ENCODE measurements at regions not wholly inside any gene's neighbourhood (a gene's known extent, or its start where the extent isn't known, plus 50 kb on each side); places are given as distances from the start of the nearest gene placed in this dataset.

- Mint-ChIP-seq H3K27me3 (no peaks in the 10 kb centered on the region), H3K4me1 (no peaks in the 10 kb centered on the region), H3K9me3 (peaks cover 0 to 3% (median 0%) of the 10 kb centered on the region in 8 donors), H3K27ac (no peak overlapping the region), H3K36me3 (no peaks in the 10 kb centered on the region), H3K4me3 (no peak overlapping the region)
- Histone ChIP-seq H3K9me3 (ENCODE audit: control insufficient read depth in 1 of 2, low read length in 2 of 2) (no peaks in the 10 kb centered on the region), H3K36me3 (ENCODE audit: insufficient read depth, low read length) (no peaks in the 10 kb centered on the region), H3K4me3 (ENCODE audit: low read length in 2 of 2) (no peak overlapping the region), H3K27me3 (ENCODE audit: insufficient read depth, low read length) (no peaks in the 10 kb centered on the region), H3K4me1 (ENCODE audit: insufficient read depth, low read length) (no peaks in the 10 kb centered on the region), H3K27ac (ENCODE audit: low read depth, low read length) (no peak overlapping the region)
- DNase-seq = no peak
- ChIA-PET POLR2A (ENCODE audit: partially characterized antibody) (no interaction called here), CTCF (ENCODE audit: partially characterized antibody) (no interaction called here)
- intact Hi-C loops (cut with micrococcal nuclease) = no loop called here
These were observed 439.3 kb downstream of the TMX3 start for GRCh38 chr18:68275616-68276015.

- H3K9me3 Mint-ChIP-seq = peaks cover 0 to 2% (median 0%) of the 10 kb centered on the region in 8 donors
These were observed 444.9 kb downstream of the TMX3 start for GRCh38 chr18:68270017-68270416.

GRCh38 chr18:68267583-68267982 is 447.3 kb downstream of the TMX3 start:
- no peak for DNase-seq
- ChIA-PET CTCF (ENCODE audit: partially characterized antibody) (no interaction called here), POLR2A (ENCODE audit: partially characterized antibody) (no interaction called here)
- no peaks in the 10 kb centered on the region for H3K9me3 ChIP-seq (ENCODE audit: control insufficient read depth in 1 of 2, low read length in 2 of 2)
- no peaks in the 10 kb centered on the region for H3K4me1 ChIP-seq (ENCODE audit: insufficient read depth, low read length)
- Mint-ChIP-seq H3K36me3 (no peaks in the 10 kb centered on the region), H3K27me3 (no peaks in the 10 kb centered on the region), H3K9me3 (peaks cover 0 to 2% (median 0%) of the 10 kb centered on the region in 8 donors), H3K4me3 (no peak overlapping the region), H3K27ac (no peak overlapping the region), H3K4me1 (no peaks in the 10 kb centered on the region)
- H3K27ac ChIP-seq (ENCODE audit: low read depth, low read length) = no peak overlapping the region
- intact Hi-C loops (cut with micrococcal nuclease) = no loop called here
- H3K36me3 ChIP-seq (ENCODE audit: insufficient read depth, low read length) = no peaks in the 10 kb centered on the region
- no peak overlapping the region for H3K4me3 ChIP-seq (ENCODE audit: low read length in 2 of 2)
- no peaks in the 10 kb centered on the region for H3K27me3 ChIP-seq (ENCODE audit: insufficient read depth, low read length)

More at GRCh38 chr18:68270017-68270416, 444.9 kb downstream of the TMX3 start:
- no peaks in the 10 kb centered on the region for H3K27me3 Mint-ChIP-seq
- no peaks in the 10 kb centered on the region for H3K4me1 ChIP-seq (ENCODE audit: insufficient read depth, low read length)
- H3K4me3 ChIP-seq (ENCODE audit: low read length in 2 of 2) = no peak overlapping the region
- no peaks in the 10 kb centered on the region for H3K27me3 ChIP-seq (ENCODE audit: insufficient read depth, low read length)
- ChIA-PET CTCF (ENCODE audit: partially characterized antibody) (no interaction called here), POLR2A (ENCODE audit: partially characterized antibody) (no interaction called here)
- no peaks in the 10 kb centered on the region for H3K36me3 Mint-ChIP-seq
- intact Hi-C loops (cut with micrococcal nuclease) = no loop called here
- H3K27ac Mint-ChIP-seq = peak overlapping the region in 1 of 7 donors; percentile 3
- no peaks in the 10 kb centered on the region for H3K36me3 ChIP-seq (ENCODE audit: insufficient read depth, low read length)
- no peaks in the 10 kb centered on the region for H3K4me1 Mint-ChIP-seq
- no peak overlapping the region for H3K4me3 Mint-ChIP-seq
- no peaks in the 10 kb centered on the region for H3K9me3 ChIP-seq (ENCODE audit: control insufficient read depth in 1 of 2, low read length in 2 of 2)
- no peak for DNase-seq
- H3K27ac ChIP-seq (ENCODE audit: low read depth, low read length) = no peak overlapping the region

GRCh38 chr18:68263481-68263880 is 451.4 kb downstream of the TMX3 start:
- Mint-ChIP-seq H3K4me3 (no peak overlapping the region), H3K36me3 (no peaks in the 10 kb centered on the region), H3K27ac (no peak overlapping the region), H3K4me1 (no peaks in the 10 kb centered on the region), H3K27me3 (no peaks in the 10 kb centered on the region), H3K9me3 (peaks cover 0 to 2% (median 0%) of the 10 kb centered on the region in 8 donors)
- ChIA-PET CTCF (ENCODE audit: partially characterized antibody) (no interaction called here), POLR2A (ENCODE audit: partially characterized antibody) (no interaction called here)
- no peak for DNase-seq
- H3K27me3 ChIP-seq (ENCODE audit: insufficient read depth, low read length) = no peaks in the 10 kb centered on the region
- H3K36me3 ChIP-seq (ENCODE audit: insufficient read depth, low read length) = no peaks in the 10 kb centered on the region
- H3K4me3 ChIP-seq (ENCODE audit: low read length in 2 of 2) = no peak overlapping the region
- no peaks in the 10 kb centered on the region for H3K4me1 ChIP-seq (ENCODE audit: insufficient read depth, low read length)
- H3K9me3 ChIP-seq (ENCODE audit: control insufficient read depth in 1 of 2, low read length in 2 of 2) = no peaks in the 10 kb centered on the region
- no peak overlapping the region for H3K27ac ChIP-seq (ENCODE audit: low read depth, low read length)
- intact Hi-C loops (cut with micrococcal nuclease) = no loop called here

GRCh38 chr18:68262690-68263294 is 452.1 kb downstream of the TMX3 start:
- H3K4me1 ChIP-seq (ENCODE audit: insufficient read depth, low read length) = no peaks in the 10 kb centered on the region
- Mint-ChIP-seq H3K9me3 (peaks cover 0 to 2% (median 0%) of the 10 kb centered on the region in 8 donors), H3K4me1 (no peaks in the 10 kb centered on the region), H3K27ac (no peak overlapping the region), H3K27me3 (no peaks in the 10 kb centered on the region), H3K36me3 (no peaks in the 10 kb centered on the region), H3K4me3 (no peak overlapping the region)
- no peaks in the 10 kb centered on the region for H3K36me3 ChIP-seq (ENCODE audit: insufficient read depth, low read length)
- H3K4me3 ChIP-seq (ENCODE audit: low read length in 2 of 2) = no peak overlapping the region
- ChIA-PET POLR2A (ENCODE audit: partially characterized antibody) (no interaction called here), CTCF (ENCODE audit: partially characterized antibody) (no interaction called here)
- no peak overlapping the region for H3K27ac ChIP-seq (ENCODE audit: low read depth, low read length)
- intact Hi-C loops (cut with micrococcal nuclease) = no loop called here
- H3K9me3 ChIP-seq (ENCODE audit: control insufficient read depth in 1 of 2, low read length in 2 of 2) = no peaks in the 10 kb centered on the region
- no peaks in the 10 kb centered on the region for H3K27me3 ChIP-seq (ENCODE audit: insufficient read depth, low read length)
- no peak for DNase-seq

- H3K9me3 ChIP-seq (ENCODE audit: control insufficient read depth in 1 of 2, low read length in 2 of 2) = no peaks in the 10 kb centered on the region
- no peak overlapping the region for H3K27ac ChIP-seq (ENCODE audit: low read depth, low read length)
- no peaks in the 10 kb centered on the region for H3K36me3 ChIP-seq (ENCODE audit: insufficient read depth, low read length)
- no peaks in the 10 kb centered on the region for H3K36me3 Mint-ChIP-seq
- H3K4me3 ChIP-seq (ENCODE audit: low read length in 2 of 2) = no peak overlapping the region
- DNase-seq = no peak
- H3K27me3 Mint-ChIP-seq = no peaks in the 10 kb centered on the region
- H3K27ac Mint-ChIP-seq = no peak overlapping the region
- intact Hi-C loops (cut with micrococcal nuclease) = no loop called here
- H3K4me1 Mint-ChIP-seq = no peaks in the 10 kb centered on the region
- H3K4me3 Mint-ChIP-seq = no peak overlapping the region
- H3K9me3 Mint-ChIP-seq = peaks cover 0 to 1% (median 0%) of the 10 kb centered on the region in 8 donors
- H3K4me1 ChIP-seq (ENCODE audit: insufficient read depth, low read length) = no peaks in the 10 kb centered on the region
- no peaks in the 10 kb centered on the region for H3K27me3 ChIP-seq (ENCODE audit: insufficient read depth, low read length)
- POLR2A ChIA-PET (ENCODE audit: partially characterized antibody) = no interaction called here
- CTCF ChIA-PET (ENCODE audit: partially characterized antibody) = no interaction called here
These were observed 458.4 kb downstream of the TMX3 start for GRCh38 chr18:68256418-68257067.

- Histone ChIP-seq H3K4me1 (ENCODE audit: insufficient read depth, low read length) (no peaks in the 10 kb centered on the region), H3K4me3 (ENCODE audit: low read length in 2 of 2) (no peak overlapping the region), H3K9me3 (ENCODE audit: control insufficient read depth in 1 of 2, low read length in 2 of 2) (no peaks in the 10 kb centered on the region), H3K27ac (ENCODE audit: low read depth, low read length) (no peak overlapping the region), H3K27me3 (ENCODE audit: insufficient read depth, low read length) (no peaks in the 10 kb centered on the region), H3K36me3 (ENCODE audit: insufficient read depth, low read length) (no peaks in the 10 kb centered on the region)
- no peak for DNase-seq
- Mint-ChIP-seq H3K9me3 (peaks cover 0 to 9% (median 4%) of the 10 kb centered on the region in 8 donors), H3K27ac (no peak overlapping the region), H3K4me3 (no peak overlapping the region), H3K36me3 (no peaks in the 10 kb centered on the region), H3K27me3 (no peaks in the 10 kb centered on the region), H3K4me1 (no peaks in the 10 kb centered on the region)
- intact Hi-C loops (cut with micrococcal nuclease) = no loop called here
- CTCF ChIA-PET (ENCODE audit: partially characterized antibody) = no interaction called here
- POLR2A ChIA-PET (ENCODE audit: partially characterized antibody) = no interaction called here
These were observed 470.1 kb downstream of the TMX3 start for GRCh38 chr18:68244786-68245185.

Measured in CD4-positive, alpha-beta memory T cell (primary cell).